IPS DF 4.7 (cell line): ENCODE measurements at regions not wholly inside any gene's neighbourhood (a gene's known extent, or its start where the extent isn't known, plus 50 kb on each side); places are given as distances from the start of the nearest gene placed in this dataset.

Experiments used
- DNase-seq: peaks from one replicate; pipeline ENCODE4 v3.0.0-alpha.2; 2013; ENCODE audit warnings: low spot score; ENCODE audit errors: extremely low read depth

GRCh38 chr15:96415513-96416217 is 85.2 kb downstream of the NR2F2 start:
- no peak for DNase-seq

- DNase-seq, result no peak
These were observed 85.9 kb downstream of the NR2F2 start for GRCh38 chr15:96416218-96416933.

GRCh38 chr15:96416934-96417759 is 86.6 kb downstream of the NR2F2 start:
- DNase-seq, result no peak

GRCh38 chr15:96417760-96418130 is 87.2 kb downstream of the NR2F2 start:
- DNase-seq, result no peak

- no peak for DNase-seq
These were observed 87.6 kb downstream of the NR2F2 start for GRCh38 chr15:96418146-96418545.

- no peak for DNase-seq
These were observed 90.7 kb downstream of the NR2F2 start for GRCh38 chr15:96421178-96421601.

- DNase-seq, result no peak
These were observed 91.6 kb downstream of the NR2F2 start for GRCh38 chr15:96422125-96422524.

GRCh38 chr15:96424674-96425073 is 94.2 kb downstream of the NR2F2 start:
- no peak for DNase-seq

- no peak for DNase-seq
These were observed 98.2 kb downstream of the NR2F2 start for GRCh38 chr15:96428742-96429141.

- DNase-seq, result no peak
These were observed 101.3 kb downstream of the NR2F2 start for GRCh38 chr15:96431786-96432185.

GRCh38 chr15:96435022-96435421 is 104.5 kb downstream of the NR2F2 start:
- no peak for DNase-seq

- DNase-seq, result no peak
These were observed 105.3 kb downstream of the NR2F2 start for GRCh38 chr15:96435841-96436240.

- no peak for DNase-seq
These were observed 110.5 kb downstream of the NR2F2 start for GRCh38 chr15:96440978-96441377.

- no peak for DNase-seq
These were observed 111.6 kb downstream of the NR2F2 start for GRCh38 chr15:96442076-96442475.

GRCh38 chr15:96444865-96445264 is 114.4 kb downstream of the NR2F2 start:
- no peak for DNase-seq

GRCh38 chr15:96448923-96449322 is 118.4 kb downstream of the NR2F2 start:
- DNase-seq, result no peak

GRCh38 chr15:96457841-96458240 is 127.3 kb downstream of the NR2F2 start:
- DNase-seq, result no peak

- DNase-seq, result no peak
These were observed 129.6 kb downstream of the NR2F2 start for GRCh38 chr15:96460106-96460505.

- no peak for DNase-seq
These were observed 132.6 kb downstream of the NR2F2 start for GRCh38 chr15:96462768-96463750.

- DNase-seq, result no peak
These were observed 136.0 kb downstream of the NR2F2 start for GRCh38 chr15:96466389-96466947.

- DNase-seq, result no peak
These were observed 137.5 kb downstream of the NR2F2 start for GRCh38 chr15:96468036-96468435.
